ENCODE measurements at regions not wholly inside any gene's neighbourhood (a gene's known extent, or its start where the extent isn't known, plus 50 kb on each side); places are given as distances from the start of the nearest gene placed in this dataset.

DNA sequence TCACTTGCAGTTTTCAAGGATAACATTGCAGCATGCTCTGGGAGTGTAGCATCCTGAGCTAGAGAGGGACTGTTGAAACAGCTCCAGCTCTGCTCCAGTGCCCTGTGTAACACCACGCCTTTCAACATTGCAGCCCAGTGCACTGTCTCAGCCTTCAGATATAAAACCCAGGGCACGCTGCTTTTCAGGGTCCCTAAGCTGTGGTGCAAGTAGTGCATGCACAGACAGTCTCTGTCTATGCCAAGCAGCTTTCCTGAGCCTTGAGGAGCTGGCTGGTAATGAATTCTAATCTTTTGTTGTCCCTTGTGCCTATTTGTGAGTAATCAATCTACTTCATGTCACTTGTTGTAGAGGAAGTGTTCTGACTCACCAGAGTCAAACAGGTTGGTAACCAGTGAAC, 897.0 kb downstream of the ARAP2 start:
- TF ChIP-seq CTCF (IDR thresholded peaks at IDR 0.05) (no peak), EZH2 (IDR thresholded peaks at IDR 0.05) (no peak), EZH2phosphoT487 (IDR thresholded peaks at IDR 0.05) (no peak)

Data from neural progenitor cell (in vitro differentiated cells).